HG02884 (cell line): ENCODE measurements at regions not wholly inside any gene's neighbourhood (a gene's known extent, or its start where the extent isn't known, plus 50 kb on each side); places are given as distances from the start of the nearest gene placed in this dataset.
"Not testable (repeated sequence)": the region's sequence is repeated elsewhere in the genome, so short reads cannot be mapped to it uniquely, and the experiment has no call there.

ENCODE experiments used
- ATAC-seq: cut with Tn5 transposase; IDR thresholded peaks from one replicate; pipeline ENCODE4 v1.9.1; 2021; ENCODE audit warnings: mild to moderate bottlenecking, moderate library complexity; ENCODE audit not compliant: unreplicated experiment

- no peak for ATAC-seq
Observed at GRCh38 chr13:79998381-79998880, 342.5 kb downstream of the SPRY2 start.

GRCh38 chr13:79997244-79997643 is 343.7 kb downstream of the SPRY2 start:
- no peak for ATAC-seq

- no peak for ATAC-seq
Observed at GRCh38 chr13:79995334-79995733, 345.6 kb downstream of the SPRY2 start.

DNA sequence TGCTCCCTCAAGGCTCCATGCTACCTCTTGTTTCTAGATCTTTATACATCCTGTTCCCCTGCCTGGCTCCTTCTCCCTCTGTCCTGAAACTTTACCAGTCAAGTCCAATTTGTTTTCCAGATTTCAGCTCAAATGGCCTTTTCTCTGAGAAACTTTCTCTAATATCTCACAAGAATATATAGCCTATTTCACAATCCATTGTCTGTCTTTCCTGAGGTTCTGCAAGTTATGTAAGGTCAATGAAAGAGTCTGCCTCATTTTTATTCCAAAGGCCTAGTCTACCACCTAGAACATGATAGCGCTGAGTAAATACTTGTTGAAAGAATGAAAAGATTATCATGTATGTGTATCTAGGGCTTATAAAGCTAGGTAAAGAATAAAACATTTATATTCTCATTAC is 348.8 kb downstream of the SPRY2 start:
- ATAC-seq: no peak

- ATAC-seq: no peak
Observed at GRCh38 chr13:79990048-79990447, 350.9 kb downstream of the SPRY2 start.

- ATAC-seq: no peak
Observed at GRCh38 chr13:79989217-79989661, 351.7 kb downstream of the SPRY2 start.

DNA sequence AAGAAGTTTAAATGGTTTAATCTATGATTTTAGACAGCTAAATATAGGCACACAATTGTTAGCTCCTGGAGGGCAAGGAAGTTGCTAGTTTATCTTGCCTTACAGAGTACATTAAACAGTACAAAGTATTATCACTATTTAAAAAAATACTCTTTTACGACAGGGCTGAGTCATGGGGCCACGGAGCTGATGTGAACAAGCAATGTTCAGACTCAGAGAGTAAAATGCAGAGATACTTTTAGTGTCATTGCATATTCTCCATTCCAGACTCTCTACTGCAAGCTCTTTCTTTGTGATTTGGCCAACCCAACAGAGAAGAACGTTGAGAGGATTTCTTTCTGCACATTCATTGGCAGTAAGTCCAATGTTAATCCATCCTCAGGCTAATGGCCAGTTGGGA is 352.4 kb downstream of the SPRY2 start:
- ATAC-seq: no peak

- ATAC-seq: no peak
Observed at GRCh38 chr13:79987761-79988160, 353.2 kb downstream of the SPRY2 start.

GRCh38 chr13:79987323-79987722 is 353.6 kb downstream of the SPRY2 start:
- ATAC-seq: no peak

- ATAC-seq: no peak
Observed at GRCh38 chr13:79986890-79987289, 354.0 kb downstream of the SPRY2 start.

DNA sequence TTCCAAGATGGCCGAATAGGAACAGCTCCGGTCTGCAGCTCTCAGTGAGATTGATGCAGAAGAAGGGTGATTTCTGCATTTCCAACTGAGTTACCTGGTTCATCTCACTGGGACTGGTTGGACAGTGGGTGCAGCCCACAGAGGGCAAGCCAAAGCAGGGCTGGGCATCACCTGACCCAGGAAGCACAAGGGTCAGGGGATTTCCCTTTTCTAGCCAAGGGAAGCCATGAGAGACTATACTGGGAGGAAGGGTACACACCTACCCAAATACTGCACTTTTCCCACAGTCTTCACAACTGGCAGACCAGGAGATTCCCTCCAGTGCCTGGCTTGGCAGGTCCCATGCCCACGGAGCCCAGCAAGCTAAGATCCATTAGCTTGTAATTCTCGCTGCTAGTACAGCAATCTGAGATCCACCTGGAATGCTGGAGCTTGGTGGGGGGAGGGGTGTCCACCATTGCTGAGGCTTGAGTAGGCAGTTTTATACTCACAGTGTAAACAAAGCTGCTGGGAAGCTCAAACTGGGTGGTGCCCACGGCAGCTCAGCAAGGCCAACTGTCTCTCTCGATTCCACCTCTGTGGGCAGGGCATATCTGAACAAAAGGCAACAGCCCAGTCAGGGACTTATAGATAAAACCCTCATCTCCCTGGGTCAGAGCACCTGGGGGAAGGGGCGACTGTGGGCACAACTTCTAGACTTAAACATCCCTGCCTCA is 365.8 kb downstream of the SPRY2 start:
- ATAC-seq: not testable (repeated sequence)

- ATAC-seq: peak; percentile 82
Observed at GRCh38 chr13:79973533-79973963, 367.4 kb downstream of the SPRY2 start.

- ATAC-seq: no peak
Observed at GRCh38 chr13:79972066-79972569, 368.8 kb downstream of the SPRY2 start.

DNA sequence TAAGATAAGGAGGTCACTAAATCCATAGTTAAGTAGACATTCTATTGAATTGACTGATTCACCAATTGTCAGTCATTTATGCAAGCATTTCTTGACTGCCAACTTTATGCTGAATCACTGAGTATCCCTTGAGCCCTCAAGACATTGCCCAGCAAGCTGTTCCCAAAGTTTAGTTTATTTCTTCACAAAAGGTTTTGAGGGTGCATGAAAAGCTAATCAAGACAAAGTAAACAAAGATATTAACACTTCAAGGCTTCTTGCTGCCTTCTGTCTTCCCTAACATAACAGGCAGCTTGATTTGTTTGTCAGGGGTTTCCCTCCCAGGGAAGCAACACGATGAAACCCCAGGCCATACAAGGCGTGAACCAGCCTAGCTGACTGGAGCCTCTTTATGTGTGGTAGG is 374.4 kb downstream of the SPRY2 start:
- ATAC-seq: no peak

DNA sequence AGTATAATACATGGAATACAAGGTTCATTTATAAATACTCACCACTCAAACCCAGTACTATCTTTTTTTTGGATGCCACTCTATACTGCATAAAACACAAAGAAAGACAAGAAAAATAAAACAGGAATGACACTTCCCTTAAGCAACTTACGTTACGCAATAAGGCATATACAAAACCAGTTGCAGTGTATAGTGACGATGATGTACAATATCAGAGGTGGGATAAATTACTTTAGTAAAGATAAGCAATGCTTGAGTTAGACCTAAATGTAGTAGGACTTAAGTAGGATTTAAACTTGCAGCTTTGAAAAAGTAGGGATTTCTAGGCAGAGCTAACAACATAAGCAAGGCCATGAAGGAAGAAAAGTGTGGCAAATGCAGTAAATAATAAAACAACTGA is 374.9 kb downstream of the SPRY2 start:
- no peak for ATAC-seq

GRCh38 chr13:79946556-79946955 is 394.4 kb downstream of the SPRY2 start:
- no peak for ATAC-seq

- no peak for ATAC-seq
Observed at GRCh38 chr13:79943346-79944023, 397.4 kb downstream of the SPRY2 start.

- ATAC-seq: no peak
Observed at GRCh38 chr13:79941752-79942151, 399.2 kb downstream of the SPRY2 start.

GRCh38 chr13:79939689-79940088 is 401.2 kb downstream of the SPRY2 start:
- ATAC-seq: no peak

DNA sequence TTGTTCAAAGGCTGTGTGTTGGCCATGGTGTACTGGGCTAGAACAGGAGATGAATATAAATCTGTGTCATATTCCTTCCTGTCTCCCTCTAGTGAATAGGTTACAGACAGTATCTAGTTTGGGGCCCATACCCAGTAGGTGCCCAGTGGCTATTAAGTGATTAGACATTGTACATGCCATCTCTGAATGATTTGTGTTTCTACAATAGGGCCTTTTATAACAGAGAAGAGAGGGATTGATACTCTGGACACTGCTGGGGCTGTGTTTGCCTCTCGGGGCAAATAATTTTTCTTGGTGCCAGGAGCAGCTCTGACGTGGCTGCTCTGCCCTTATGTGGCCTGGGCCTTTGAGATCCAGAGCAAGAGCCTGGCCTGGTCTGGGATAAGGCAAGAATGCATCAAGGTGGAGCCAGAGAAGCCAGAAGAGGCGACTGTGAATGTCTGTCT is 403.1 kb downstream of the SPRY2 start:
- ATAC-seq: no peak

DNA sequence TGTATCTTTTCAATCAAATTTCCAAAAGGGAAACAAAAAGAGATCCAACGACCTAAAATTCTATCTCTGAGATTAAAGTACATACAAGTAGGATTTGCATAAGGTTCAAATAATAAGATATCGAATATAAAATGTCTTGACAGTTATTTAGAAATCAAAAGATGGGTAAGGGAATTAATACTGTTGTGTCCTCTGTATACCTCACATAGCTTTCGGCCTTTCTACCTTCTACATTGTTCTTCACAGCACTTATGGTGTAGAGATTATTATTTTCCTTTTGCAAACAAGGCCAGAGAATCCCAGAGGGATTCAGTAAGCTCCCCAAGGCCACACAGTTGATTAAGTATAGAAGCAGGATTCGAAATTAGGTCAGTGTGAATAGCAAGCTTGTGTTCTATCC is 403.6 kb downstream of the SPRY2 start:
- ATAC-seq: no peak
